ENCODE measurements at regions not wholly inside any gene's neighbourhood (a gene's known extent, or its start where the extent isn't known, plus 50 kb on each side); places are given as distances from the start of the nearest gene placed in this dataset.

DNA sequence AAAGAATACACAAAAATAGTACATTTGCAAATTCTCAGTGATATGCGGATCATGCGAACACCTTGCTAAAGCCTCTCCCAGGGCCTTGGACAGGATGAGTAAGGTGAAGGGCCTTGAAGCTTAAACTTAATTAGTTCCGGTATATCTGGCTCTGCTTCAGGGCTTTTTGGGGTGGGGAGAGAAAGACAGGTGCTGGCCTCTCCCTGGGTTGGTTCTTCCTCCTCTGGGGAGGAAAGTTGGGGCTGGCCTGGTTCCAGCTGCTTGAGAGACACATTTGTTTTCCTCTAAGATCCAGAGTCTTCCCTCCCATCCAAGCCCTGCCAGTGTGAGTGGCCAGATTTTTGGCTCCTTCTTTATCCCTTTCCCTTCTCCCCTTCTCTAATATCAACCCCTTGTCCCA, 64.7 kb upstream of the EPHB3 start:
- TF ChIP-seq, protein P1, sequence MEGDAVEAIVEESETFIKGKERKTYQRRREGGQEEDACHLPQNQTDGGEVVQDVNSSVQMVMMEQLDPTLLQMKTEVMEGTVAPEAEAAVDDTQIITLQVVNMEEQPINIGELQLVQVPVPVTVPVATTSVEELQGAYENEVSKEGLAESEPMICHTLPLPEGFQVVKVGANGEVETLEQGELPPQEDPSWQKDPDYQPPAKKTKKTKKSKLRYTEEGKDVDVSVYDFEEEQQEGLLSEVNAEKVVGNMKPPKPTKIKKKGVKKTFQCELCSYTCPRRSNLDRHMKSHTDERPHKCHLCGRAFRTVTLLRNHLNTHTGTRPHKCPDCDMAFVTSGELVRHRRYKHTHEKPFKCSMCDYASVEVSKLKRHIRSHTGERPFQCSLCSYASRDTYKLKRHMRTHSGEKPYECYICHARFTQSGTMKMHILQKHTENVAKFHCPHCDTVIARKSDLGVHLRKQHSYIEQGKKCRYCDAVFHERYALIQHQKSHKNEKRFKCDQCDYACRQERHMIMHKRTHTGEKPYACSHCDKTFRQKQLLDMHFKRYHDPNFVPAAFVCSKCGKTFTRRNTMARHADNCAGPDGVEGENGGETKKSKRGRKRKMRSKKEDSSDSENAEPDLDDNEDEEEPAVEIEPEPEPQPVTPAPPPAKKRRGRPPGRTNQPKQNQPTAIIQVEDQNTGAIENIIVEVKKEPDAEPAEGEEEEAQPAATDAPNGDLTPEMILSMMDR (IDR thresholded peaks at IDR 0.05): no peak
- TF ChIP-seq POLR2A (IDR thresholded peaks at IDR 0.05): no peak

Data from thyroid gland (tissue), 4 donors.